HG03460 (cell line): ENCODE measurements at regions not wholly inside any gene's neighbourhood (a gene's known extent, or its start where the extent isn't known, plus 50 kb on each side); places are given as distances from the start of the nearest gene placed in this dataset.
"Not testable (repeated sequence)": the region's sequence is repeated elsewhere in the genome, so short reads cannot be mapped to it uniquely, and the experiment has no call there.

ENCODE experiments used
- ATAC-seq: cut with Tn5 transposase; IDR thresholded peaks from one replicate; pipeline ENCODE4 v1.9.1; 2021; ENCODE audit not compliant: unreplicated experiment

- ATAC-seq: no peak
Measured at GRCh38 chr13:58955546-58956385, 1208.0 kb downstream of the DIAPH3 start.

- ATAC-seq: not testable (repeated sequence)
Measured at GRCh38 chr13:58958097-58958496, 1205.6 kb downstream of the DIAPH3 start.

- no peak for ATAC-seq
Measured at GRCh38 chr13:58960888-58961287, 1202.8 kb downstream of the DIAPH3 start.

GRCh38 chr13:58963321-58963720 lies 1200.4 kb downstream of the DIAPH3 start:
- ATAC-seq: no peak

GRCh38 chr13:58964048-58964447 lies 1199.7 kb downstream of the DIAPH3 start:
- ATAC-seq: no peak

- no peak for ATAC-seq
Measured at GRCh38 chr13:58977085-58977484, 1186.6 kb downstream of the DIAPH3 start.

GRCh38 chr13:58978331-58978730 lies 1185.4 kb downstream of the DIAPH3 start:
- no peak for ATAC-seq

GRCh38 chr13:58979851-58980250 lies 1183.9 kb downstream of the DIAPH3 start:
- no peak for ATAC-seq

- no peak for ATAC-seq
Measured at GRCh38 chr13:58985845-58986244, 1177.9 kb downstream of the DIAPH3 start.

GRCh38 chr13:58989556-58989955 lies 1174.2 kb downstream of the DIAPH3 start:
- no peak for ATAC-seq

- no peak for ATAC-seq
Measured at GRCh38 chr13:58991826-58992477, 1171.8 kb downstream of the DIAPH3 start.

- ATAC-seq: no peak
Measured at GRCh38 chr13:58992478-58993042, 1171.2 kb downstream of the DIAPH3 start.

- no peak for ATAC-seq
Measured at GRCh38 chr13:58994077-58994476, 1169.7 kb downstream of the DIAPH3 start.

- no peak for ATAC-seq
Measured at GRCh38 chr13:58994777-58995176, 1169.0 kb downstream of the DIAPH3 start.

- no peak for ATAC-seq
Measured at GRCh38 chr13:58998716-58999115, 1165.0 kb downstream of the DIAPH3 start.

GRCh38 chr13:58999851-59000250 lies 1163.9 kb downstream of the DIAPH3 start:
- ATAC-seq: no peak

GRCh38 chr13:59000770-59001169 lies 1163.0 kb downstream of the DIAPH3 start:
- no peak for ATAC-seq

GRCh38 chr13:59012731-59013130 lies 1151.0 kb downstream of the DIAPH3 start:
- no peak for ATAC-seq

- ATAC-seq: no peak
Measured at GRCh38 chr13:59016250-59016649, 1147.5 kb downstream of the DIAPH3 start.

- ATAC-seq: no peak
Measured at GRCh38 chr13:59024434-59024833, 1139.3 kb downstream of the DIAPH3 start.

GRCh38 chr13:59034198-59034597 lies 1129.5 kb downstream of the DIAPH3 start:
- ATAC-seq: no peak

- ATAC-seq: no peak
Measured at GRCh38 chr13:59038824-59039223, 1124.9 kb downstream of the DIAPH3 start.
